ENCODE measurements at regions not wholly inside any gene's neighbourhood (a gene's known extent, or its start where the extent isn't known, plus 50 kb on each side); places are given as distances from the start of the nearest gene placed in this dataset.
"Not testable (repeated sequence)": the region's sequence is repeated elsewhere in the genome, so short reads cannot be mapped to it uniquely, and the experiment has no call there.

DNA sequence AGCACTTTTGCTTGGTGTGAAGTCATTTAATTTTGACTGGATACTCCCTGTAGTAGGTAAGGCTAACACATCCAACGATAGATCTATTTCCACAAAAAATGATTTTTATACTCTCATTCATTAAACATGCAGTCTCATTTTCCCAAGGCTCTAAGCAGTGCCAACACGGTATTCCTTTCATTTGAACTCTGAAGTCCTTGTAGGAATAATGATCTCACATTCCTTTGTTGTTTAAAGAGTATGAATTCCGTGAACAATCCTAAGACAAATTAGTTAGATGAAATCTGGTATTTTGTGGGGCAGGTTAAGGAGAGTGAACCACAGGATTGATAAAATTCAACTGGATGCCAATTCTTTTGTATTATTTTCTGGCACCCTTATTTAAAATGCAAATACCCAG is 66.6 kb downstream of the LACC1 start:
- DNase-seq: no peak

DNA sequence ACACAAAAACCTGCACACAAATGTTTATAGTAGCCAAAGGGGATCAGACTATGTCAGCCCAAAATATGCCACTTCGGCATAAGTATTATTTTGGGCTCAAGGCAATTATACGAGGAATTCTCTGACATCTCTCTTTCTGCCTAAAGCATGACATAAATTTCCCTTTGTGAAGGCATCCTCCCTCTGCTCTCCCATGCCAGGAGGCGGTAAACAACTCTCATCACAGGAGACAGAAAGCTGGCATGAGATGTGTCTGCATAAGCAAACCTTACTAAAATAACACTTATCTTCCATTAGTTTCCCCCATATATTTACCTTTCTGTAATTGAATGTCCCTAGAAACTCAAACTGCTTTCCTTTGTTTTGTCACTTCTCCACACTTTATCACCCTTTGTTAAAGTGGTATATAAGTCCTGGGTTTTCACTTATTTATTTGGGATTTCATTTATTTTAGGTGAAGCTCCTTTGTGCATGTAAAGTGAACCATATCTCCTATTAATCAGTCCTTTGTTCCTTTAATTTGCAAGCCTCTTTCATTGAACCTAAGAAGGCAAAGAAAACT is 68.3 kb downstream of the LACC1 start:
- no peak for DNase-seq

DNA sequence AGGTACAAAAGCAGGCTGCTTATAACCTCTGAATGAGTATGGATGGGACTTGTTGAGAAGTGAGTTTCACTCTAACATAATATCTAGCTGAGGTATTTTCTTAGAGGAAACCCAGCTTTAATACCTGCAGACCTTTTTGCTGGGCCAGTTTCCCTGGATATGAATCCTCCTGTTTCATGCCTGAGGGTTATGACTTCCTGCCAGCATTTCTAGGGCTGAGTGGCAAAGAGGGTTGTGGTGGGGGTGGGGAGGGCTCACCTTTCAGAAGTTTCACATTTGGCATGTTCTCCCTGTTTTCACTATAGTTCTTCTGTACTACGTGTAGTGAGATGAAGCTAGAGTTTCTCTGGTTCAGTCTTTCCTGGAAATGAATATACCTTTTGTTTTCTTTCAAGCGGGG is 73.7 kb downstream of the LACC1 start:
- DNase-seq: no peak

DNA sequence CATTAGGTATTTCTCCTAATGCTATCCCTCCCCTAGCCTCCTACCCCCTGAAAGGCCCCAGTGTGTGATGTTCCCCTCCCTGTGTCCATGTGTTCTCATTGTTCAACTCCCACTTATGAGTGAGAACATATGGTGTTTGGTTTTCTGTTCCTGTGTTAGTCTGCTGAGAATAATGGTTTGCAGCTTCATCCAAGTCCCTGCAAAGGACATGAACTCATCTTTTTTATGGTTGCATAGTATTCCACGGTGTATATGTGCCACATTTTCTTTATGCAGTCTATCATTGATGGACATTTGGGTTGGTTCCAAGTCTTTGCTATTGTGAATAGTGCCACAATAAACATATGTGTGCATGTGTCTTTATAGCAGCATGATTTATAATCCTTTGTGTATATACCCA is 77.3 kb downstream of the LACC1 start:
- DNase-seq: not testable (repeated sequence)

DNA sequence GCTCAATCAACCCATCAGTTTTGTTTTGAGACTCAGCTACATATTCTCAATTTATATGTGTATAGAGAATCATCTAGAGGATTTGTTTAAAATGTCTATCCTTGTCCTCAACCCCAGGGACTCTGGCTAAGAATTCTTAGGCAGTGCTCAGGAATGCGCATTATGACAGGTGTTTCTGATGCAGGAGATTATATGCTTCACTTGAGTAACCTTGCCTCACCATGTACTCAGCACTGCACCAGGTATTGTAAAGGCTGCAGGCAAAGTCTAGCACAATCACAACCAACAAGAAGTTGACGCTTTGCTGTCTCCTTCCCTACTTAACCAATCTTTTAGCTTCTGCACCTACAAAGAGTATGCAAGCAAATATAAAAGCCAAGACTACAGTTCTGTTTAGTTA is 79.6 kb downstream of the LACC1 start:
- no peak for DNase-seq

DNA sequence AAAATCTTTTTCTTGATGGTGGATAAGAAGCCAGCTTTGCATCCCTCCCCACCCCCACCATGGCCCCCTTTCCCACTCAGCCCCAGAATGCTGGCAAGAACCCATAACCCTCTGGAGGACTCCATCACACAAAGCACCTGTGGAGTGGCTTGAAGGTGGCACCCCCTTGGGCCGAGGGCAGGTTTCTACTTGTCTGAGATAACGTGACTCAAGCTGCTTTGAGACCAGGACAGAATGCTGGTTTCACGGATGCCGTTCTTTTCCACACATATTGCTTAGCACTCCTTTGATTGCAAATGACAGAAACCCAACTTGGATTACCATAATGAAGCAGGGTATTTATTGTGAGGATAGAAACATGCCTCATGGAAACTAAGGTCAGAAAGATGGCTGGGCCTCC is 82.2 kb downstream of the LACC1 start:
- no peak for DNase-seq

DNA sequence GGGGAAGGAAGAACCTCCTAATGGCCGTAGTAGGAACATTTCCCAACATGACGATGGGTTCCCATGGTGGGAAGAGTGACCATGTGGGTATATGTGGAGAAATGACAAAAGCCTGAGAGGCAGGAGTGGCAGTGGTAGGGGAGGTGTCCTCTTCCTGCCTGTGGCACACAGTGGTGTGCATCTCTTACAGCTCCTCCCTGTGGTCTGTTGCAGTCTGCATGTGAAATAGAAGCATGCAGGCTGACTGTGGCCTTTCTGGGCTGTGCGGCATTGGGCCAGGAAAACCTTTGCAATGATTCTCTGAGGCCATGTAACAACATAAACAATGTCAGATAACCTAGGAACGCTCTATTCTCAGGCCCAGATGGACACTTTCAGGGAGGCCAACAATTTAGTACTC is 84.0 kb downstream of the LACC1 start:
- DNase-seq: no peak

DNA sequence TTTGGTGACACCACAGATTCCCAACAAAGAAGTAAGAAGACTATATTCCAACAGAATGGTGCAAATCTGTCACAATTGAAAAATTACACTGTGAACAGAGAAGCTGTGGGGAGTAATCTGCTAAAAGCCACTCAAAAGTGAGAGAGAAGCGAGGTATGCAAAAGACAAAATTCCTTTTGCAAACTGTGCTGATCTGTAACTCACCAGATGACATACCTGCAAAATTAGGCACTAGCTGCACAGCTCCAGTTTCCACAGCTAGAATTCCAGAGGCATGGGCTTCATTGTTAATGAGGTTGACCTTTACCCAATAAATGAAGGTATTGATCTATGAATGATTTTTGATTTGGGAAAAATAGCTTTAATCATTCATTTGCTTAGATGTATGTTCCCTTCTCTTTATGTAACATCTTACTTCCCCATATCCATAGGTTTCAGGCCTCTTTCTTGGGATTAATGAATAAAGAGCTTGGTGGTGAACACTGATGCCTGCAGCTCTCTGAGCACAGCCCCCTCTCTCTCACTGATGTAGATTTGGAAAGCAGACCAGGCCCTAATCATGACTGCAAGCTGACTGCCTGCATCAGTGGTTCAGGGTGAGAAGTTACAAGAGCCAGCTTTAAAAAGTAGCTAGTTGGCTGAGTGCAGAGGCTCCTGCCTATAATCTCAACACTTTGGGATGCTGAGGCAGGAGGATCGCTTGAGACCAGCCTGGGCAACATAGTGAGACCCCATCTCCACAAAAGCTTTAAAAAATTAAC is 85.2 kb downstream of the LACC1 start:
- DNase-seq: no peak

DNA sequence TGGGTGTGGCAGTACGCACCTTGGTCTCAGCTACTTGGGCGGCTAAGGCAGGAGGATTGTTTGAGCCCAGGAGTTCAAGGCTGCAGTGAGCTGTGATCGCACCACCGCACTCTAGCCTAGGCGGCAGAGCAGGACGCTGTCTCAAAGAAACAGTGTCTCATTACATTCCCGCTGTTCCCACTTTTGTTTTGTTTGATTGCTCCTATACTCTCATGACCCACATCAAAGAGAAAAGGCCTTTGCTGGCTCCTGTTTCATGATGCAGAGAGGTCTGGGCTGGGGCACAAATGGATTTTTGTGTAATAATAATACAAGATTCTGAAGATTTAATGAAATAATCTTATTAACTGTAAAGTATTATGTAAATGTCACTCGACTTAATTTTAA is 85.7 kb downstream of the LACC1 start:
- no peak for DNase-seq

DNA sequence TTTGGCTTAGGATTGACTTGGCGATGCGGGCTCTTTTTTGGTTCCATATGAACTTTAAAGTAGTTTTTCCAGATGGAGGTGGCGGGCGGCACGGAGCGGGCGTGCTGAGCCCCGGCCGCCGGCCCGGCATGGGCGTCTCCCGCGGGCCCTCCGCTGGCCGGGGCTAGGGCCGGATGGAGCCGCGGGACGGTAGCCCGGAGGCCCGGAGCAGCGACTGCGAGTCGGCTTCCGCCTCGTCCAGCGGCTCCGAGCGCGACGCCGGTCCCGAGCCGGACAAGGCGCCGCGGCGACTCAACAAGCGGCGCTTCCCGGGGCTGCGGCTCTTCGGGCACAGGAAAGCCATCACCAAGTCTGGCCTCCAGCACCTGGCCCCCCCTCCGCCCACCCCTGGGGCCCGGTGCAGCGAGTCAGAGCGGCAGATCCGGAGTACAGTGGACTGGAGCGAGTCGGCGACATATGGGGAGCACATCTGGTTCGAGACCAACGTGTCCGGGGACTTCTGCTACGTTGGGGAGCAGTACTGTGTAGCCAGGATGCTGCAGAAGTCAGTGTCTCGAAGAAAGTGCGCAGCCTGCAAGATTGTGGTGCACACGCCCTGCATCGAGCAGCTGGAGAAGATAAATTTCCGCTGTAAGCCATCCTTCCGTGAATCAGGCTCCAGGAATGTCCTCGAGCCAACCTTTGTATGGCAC is 88.7 kb downstream of the LACC1 start:
- DNase-seq: not testable (repeated sequence)

DNA sequence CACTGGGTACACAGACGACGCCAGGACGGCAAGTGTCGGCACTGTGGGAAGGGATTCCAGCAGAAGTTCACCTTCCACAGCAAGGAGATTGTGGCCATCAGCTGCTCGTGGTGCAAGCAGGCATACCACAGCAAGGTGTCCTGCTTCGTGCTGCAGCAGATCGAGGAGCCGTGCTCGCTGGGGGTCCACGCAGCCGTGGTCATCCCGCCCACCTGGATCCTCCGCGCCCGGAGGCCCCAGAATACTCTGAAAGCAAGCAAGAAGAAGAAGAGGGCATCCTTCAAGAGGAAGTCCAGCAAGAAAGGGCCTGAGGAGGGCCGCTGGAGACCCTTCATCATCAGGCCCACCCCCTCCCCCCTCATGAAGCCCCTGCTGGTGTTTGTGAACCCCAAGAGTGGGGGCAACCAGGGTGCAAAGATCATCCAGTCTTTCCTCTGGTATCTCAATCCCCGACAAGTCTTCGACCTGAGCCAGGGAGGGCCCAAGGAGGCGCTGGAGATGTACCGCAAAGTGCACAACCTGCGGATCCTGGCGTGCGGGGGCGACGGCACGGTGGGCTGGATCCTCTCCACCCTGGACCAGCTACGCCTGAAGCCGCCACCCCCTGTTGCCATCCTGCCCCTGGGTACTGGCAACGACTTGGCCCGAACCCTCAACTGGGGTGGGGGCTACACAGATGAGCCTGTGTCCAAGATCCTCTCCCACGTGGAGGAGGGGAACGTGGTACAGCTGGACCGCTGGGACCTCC is 89.4 kb downstream of the LACC1 start:
- not testable (repeated sequence) for DNase-seq

DNA sequence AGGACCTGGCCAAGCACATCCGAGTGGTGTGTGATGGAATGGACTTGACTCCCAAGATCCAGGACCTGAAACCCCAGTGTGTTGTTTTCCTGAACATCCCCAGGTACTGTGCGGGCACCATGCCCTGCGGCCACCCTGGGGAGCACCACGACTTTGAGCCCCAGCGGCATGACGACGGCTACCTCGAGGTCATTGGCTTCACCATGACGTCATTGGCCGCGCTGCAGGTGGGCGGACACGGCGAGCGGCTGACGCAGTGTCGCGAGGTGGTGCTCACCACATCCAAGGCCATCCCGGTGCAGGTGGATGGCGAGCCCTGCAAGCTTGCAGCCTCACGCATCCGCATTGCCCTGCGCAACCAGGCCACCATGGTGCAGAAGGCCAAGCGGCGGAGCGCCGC is 90.2 kb downstream of the LACC1 start:
- DNase-seq: not testable (repeated sequence)

DNA sequence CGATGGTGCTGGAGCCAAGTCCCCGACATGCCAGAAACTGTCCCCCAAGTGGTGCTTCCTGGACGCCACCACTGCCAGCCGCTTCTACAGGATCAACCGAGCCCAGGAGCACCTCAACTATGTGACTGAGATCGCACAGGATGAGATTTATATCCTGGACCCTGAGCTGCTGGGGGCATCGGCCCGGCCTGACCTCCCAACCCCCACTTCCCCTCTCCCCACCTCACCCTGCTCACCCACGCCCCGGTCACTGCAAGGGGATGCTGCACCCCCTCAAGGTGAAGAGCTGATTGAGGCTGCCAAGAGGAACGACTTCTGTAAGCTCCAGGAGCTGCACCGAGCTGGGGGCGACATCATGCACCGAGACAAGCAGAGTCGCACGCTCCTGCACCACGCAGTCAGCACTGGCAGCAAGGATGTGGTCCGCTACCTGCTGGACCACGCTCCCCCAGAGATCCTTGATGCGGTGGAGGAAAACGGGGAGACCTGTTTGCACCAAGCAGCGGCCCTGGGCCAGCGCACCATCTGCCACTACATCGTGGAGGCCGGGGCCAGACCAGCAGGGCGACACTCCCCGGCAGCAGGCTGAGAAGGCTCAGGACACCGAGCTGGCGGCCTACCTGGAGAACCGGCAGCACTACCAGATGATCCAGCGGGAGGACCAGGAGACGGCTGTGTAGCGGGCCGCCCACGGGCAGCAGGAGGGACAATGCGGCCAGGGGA is 91.0 kb downstream of the LACC1 start:
- DNase-seq: not testable (repeated sequence)

DNA sequence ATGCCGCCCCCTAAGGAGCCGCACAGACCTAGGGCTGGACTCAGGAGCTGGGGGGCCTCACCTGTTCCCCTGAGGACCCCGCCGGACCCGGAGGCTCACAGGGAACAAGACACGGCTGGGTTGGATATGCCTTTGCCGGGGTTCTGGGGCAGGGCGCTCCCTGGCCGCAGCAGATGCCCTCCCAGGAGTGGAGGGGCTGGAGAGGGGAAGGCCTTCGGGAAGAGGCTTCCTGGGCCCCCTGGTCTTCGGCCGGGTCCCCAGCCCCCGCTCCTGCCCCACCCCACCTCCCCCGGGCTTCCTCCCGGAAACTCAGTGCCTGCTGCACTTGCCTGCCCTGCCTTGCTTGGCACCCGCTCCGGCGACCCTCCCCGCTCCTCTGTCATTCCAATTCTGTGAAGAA is 91.6 kb downstream of the LACC1 start:
- DNase-seq: not testable (repeated sequence)

DNA sequence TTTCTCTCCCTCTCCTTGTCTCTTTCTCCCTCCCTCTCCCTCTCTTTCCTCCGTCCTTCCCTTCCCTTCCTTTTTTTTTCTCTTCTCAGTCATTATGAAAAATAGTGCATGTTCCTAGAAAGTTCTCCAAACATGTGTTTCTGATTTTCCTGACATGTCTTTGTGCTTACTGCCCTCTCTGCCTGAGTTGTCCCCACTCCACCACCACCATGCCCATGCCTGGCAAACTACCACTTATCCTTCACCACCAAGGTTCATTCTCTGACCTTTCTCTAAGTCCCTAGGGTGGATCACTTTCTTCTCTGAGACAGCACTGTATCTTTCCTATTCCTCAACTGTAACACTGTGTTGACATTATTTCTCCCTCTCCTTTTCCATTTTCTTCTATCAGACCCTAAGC is 98.2 kb downstream of the LACC1 start:
- no peak for DNase-seq

DNA sequence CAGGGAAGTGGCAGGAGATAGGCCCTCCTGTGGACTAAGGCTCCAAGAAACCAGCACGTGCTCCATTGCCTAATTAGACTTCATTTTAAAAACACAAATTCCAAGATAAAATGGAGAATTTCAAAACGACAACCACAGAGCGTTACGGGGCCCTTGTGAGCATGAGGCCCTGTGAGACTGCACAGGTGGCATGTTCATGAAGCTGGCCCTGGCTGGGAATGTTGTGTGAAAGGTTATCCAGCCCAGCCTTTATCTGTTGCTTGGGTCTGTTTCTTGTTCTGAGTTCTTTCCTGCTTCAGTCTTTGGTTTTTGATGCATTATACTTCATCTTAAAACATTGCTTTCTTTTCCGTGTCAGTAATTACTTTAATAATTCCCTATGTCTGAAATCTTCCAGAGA is 99.0 kb downstream of the LACC1 start:
- DNase-seq: no peak

DNA sequence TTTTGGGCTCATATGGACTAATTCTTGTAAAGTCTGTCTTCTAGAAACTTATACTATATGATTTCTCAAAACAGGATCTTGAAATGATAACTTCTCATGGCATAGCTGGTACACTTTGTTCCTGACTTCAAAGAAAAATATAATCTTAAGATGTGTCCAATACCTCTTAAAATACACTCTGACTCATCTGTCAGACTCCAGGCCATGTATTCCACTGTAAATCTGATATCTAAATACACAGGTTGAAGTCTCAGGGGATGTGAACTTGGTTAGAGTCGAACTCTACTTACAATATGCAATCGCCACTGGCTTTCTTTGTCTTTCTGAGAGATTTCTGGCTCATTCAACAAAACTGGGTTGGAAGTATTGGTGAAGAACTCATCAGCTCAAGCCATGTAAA is 99.8 kb downstream of the LACC1 start:
- DNase-seq: no peak

DNA sequence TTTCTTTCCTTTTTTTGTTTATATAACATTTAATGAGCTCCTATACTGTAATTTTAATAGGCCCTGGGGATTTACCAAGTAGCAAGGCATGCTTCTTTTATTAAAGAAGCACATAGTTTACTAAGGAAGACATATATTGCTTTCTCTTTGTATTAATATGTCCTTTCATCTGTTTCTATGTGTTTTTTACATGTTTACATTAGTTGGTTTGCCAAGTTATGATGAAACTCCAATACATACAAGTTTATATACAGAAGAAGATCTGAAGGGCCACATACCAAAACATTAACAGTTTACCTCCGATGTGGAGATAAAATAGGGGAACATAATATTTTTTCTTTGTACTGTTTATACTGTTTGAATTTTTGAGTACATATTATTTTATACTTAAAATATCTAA is 100.9 kb downstream of the LACC1 start:
- no peak for DNase-seq

DNA sequence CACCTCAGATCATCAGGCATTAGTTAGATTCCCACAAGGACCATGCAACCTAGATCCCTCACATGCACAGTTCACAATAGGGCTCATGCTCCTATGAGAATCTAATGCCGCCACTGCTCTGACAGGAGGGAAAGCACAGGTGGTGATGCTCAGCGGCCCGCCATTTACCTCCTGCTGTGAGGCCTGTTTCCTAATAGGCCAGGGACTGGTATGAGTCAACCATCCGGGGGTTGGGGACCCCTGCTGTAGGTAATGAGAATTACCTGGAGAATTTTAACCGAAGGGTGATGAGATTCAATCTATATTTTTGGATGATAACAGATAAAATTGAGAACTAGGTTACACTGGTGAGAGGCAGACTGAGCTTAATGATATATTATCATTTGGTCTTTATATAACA is 101.4 kb downstream of the LACC1 start:
- DNase-seq: no peak

DNA sequence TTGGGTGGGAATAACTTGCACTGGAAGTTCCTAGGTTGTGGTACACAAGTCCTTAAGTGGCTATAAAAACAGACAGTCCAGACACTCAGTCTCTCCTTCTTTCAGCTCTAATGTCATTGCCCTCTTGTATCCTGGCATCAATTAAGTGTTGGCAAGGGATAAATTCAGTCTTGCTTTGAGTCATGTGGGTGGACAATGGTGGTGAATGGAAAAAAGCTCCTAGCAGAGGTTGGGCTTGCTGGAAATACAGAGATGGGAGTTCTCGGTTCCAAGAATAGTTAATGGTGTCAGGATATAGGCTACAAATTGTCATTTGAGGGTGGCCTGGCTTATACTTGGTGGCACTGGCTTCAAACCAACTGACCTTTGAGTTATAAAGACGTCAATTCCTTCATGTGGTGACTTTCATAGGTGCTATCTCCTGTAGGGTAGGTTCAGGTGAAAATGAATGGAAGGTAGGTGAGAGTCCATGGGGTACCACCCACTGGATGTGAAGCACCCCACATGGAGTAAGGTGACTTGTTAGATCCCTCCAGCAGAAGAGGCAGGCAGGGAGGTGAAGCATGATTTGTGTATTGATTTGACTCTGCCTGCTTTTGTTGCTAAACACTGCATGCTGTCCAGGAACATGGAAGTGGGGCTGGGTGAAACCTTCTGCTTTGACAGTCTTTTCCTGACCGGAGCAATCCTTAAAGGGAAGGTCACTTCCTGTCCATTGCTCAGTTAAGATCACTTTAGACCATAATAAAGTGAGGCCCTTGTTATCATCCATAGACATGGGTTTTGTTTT is 102.0 kb downstream of the LACC1 start:
- DNase-seq: no peak

DNA sequence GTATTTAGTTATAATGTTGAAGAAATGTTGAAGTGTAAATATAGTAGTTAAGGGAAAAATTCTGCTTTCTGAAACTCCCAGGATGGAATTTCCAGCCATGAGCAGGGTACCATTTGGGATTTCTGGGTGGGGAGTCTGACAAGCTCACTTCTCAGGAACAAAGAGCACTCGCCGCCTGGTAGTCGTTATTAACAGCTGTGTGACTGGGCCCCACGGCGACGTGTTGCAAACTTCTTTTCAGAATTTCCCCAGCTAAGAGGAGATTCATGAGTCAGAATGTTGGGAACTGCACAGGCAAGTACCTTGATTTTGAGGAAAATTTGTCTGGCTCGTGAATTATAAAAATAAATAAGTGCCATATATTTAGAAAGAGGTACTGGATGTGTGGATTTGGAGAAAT is 103.7 kb downstream of the LACC1 start:
- DNase-seq: no peak

DNA sequence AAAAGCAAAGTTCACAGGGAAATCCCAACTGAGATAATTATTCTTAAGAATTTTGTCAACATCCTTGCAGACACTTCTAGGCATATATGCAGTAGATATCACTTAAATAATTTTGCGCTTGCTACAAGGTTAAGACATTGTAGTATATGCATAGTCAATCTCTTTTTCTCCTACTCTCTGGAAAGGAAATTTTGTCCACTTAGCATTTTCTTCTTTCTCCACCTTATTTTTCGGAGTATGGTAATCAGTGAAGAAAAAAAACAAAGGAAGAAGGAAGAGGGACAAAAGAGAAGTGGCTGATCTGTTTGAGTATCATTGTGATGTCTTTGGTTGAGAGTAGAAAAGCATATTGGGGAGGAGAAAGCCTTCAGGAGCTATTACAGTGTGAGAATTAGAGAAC is 104.6 kb downstream of the LACC1 start:
- DNase-seq: no peak
